Immature natural killer cell (primary cell): ENCODE measurements at regions not wholly inside any gene's neighbourhood (a gene's known extent, or its start where the extent isn't known, plus 50 kb on each side); places are given as distances from the start of the nearest gene placed in this dataset.
"Not testable (repeated sequence)": the region's sequence is repeated elsewhere in the genome, so short reads cannot be mapped to it uniquely, and the experiment has no call there.

ENCODE experiments used
- DNase-seq, 3 donors: peaks; one replicate each; pipeline ENCODE4 v3.0.0; 2022; ENCODE audit warnings: mixed read lengths in 1 of 3
- H3K27ac Mint-ChIP-seq, 6 donors: one replicate each; pipeline ENCODE4 v1.8.0; 2020; ENCODE audit warnings: mixed read lengths in 6 of 6, mild to moderate bottlenecking in 5 of 6, inconsistent platforms in 4 of 6, moderate library complexity in 3 of 6
- H3K27me3 Mint-ChIP-seq, 3 donors: one replicate each; pipeline ENCODE4 v1.8.0; 2020 to 2021; ENCODE audit warnings: low read depth in 3 of 3, mild to moderate bottlenecking in 3 of 3, mixed read lengths in 3 of 3, moderate library complexity in 3 of 3, inconsistent platforms in 1 of 3
- H3K36me3 Mint-ChIP-seq, 3 donors: one replicate each; pipeline ENCODE4 v1.8.0; 2020; ENCODE audit warnings: mixed read lengths in 3 of 3, inconsistent platforms in 2 of 3, mild to moderate bottlenecking in 2 of 3
- H3K4me1 Mint-ChIP-seq, 2 donors: one replicate each; pipeline ENCODE4 v1.8.0; 2020; ENCODE audit warnings: inconsistent platforms in 2 of 2, mild to moderate bottlenecking in 2 of 2, mixed read lengths in 2 of 2, moderate library complexity in 1 of 2
- H3K4me3 Mint-ChIP-seq, 5 donors: one replicate each; pipeline ENCODE4 v1.8.0; 2020; ENCODE audit warnings: mild to moderate bottlenecking in 5 of 5, mixed read lengths in 5 of 5, inconsistent platforms in 3 of 5, moderate library complexity in 3 of 5
- H3K9me3 Mint-ChIP-seq, 6 donors: one replicate each; pipeline ENCODE4 v1.8.0; 2020; ENCODE audit warnings: mild to moderate bottlenecking in 6 of 6, mixed read lengths in 6 of 6, inconsistent platforms in 4 of 6, moderate library complexity in 3 of 6

GRCh38 chr20:55353206-55353605 is 652.1 kb downstream of the CBLN4 start:
- Mint-ChIP-seq H3K4me3 (no peak overlapping the region), H3K27me3 (peaks cover 0 to 4% (median 2%) of the 10 kb centered on the region in 3 donors), H3K27ac (no peak overlapping the region), H3K9me3 (peaks cover 3 to 47% (median 11%) of the 10 kb centered on the region in 6 donors), H3K36me3 (no peaks in the 10 kb centered on the region), H3K4me1 (no peaks in the 10 kb centered on the region)
- DNase-seq = no peak

DNA sequence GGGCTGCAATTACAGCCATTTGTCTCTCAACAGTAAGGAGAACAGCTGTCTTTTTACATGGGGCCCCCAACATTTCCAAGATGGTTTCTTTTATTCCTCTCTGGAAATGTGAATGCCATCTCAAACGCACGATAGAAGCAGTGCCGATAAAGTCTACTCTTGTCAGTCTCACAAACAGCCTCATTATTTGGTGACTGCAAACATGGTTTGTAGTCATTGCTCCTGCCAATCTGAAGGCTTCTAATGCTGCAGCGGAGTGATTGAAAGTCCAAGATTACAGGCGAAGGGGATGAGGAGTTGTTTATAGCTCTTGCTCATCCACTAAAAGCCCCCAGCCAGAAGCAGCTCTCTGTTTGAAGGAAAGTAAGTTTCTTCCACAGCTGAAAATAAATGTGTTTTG is 657.1 kb downstream of the CBLN4 start:
- no peak overlapping the region for H3K4me3 Mint-ChIP-seq
- H3K4me1 Mint-ChIP-seq = no peaks in the 10 kb centered on the region
- H3K9me3 Mint-ChIP-seq = peaks cover 2 to 26% (median 9%) of the 10 kb centered on the region in 6 donors
- H3K27ac Mint-ChIP-seq = no peak overlapping the region
- no peak for DNase-seq
- H3K27me3 Mint-ChIP-seq = peaks cover 0 to 2% (median 0%) of the 10 kb centered on the region in 3 donors
- H3K36me3 Mint-ChIP-seq = no peaks in the 10 kb centered on the region

GRCh38 chr20:55342822-55343221 is 662.5 kb downstream of the CBLN4 start:
- peaks cover 0 to 3% (median 0%) of the 10 kb centered on the region in 3 donors for H3K27me3 Mint-ChIP-seq
- no peak overlapping the region for H3K27ac Mint-ChIP-seq
- no peaks in the 10 kb centered on the region for H3K36me3 Mint-ChIP-seq
- no peaks in the 10 kb centered on the region for H3K4me1 Mint-ChIP-seq
- DNase-seq = no peak
- no peak overlapping the region for H3K4me3 Mint-ChIP-seq
- peaks cover 2 to 36% (median 8%) of the 10 kb centered on the region in 6 donors for H3K9me3 Mint-ChIP-seq

- Mint-ChIP-seq H3K4me3 (no peak overlapping the region), H3K36me3 (no peaks in the 10 kb centered on the region), H3K4me1 (no peaks in the 10 kb centered on the region), H3K9me3 (peaks cover 5 to 32% (median 8%) of the 10 kb centered on the region in 6 donors), H3K27me3 (peaks cover 0 to 1% (median 0%) of the 10 kb centered on the region in 3 donors), H3K27ac (no peak overlapping the region)
- no peak for DNase-seq
Observed at GRCh38 chr20:55333798-55334197, 671.5 kb downstream of the CBLN4 start.

GRCh38 chr20:55329108-55329507 is 676.2 kb downstream of the CBLN4 start:
- H3K4me3 Mint-ChIP-seq = no peak overlapping the region
- no peaks in the 10 kb centered on the region for H3K36me3 Mint-ChIP-seq
- peaks cover 3 to 45% (median 10%) of the 10 kb centered on the region in 6 donors for H3K9me3 Mint-ChIP-seq
- DNase-seq = no peak
- no peak overlapping the region for H3K27ac Mint-ChIP-seq
- no peaks in the 10 kb centered on the region for H3K4me1 Mint-ChIP-seq
- H3K27me3 Mint-ChIP-seq = peaks cover 0 to 1% (median 0%) of the 10 kb centered on the region in 3 donors

DNA sequence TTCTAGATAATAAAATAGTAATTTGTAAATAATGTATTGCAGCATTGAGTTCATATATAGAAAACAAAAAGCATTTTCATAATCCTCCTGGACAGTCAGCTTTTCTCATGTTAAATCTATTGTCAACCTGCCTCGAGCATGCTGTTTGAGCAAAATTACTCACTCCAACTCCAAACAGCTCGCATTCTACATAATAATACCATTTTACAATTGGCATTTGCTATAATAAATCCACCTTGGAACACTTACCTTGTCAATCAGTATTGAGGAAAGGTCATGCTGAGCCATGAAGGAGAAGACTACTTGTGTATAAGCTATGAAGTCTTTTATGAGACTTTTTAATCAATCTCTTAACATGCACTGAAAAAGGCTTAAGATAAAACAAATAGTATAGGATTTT is 682.6 kb downstream of the CBLN4 start:
- no peak overlapping the region for H3K4me3 Mint-ChIP-seq
- no peak overlapping the region for H3K27ac Mint-ChIP-seq
- peaks cover 2 to 26% (median 7%) of the 10 kb centered on the region in 6 donors for H3K9me3 Mint-ChIP-seq
- DNase-seq = no peak
- H3K27me3 Mint-ChIP-seq = peaks cover 0 to 2% (median 0%) of the 10 kb centered on the region in 3 donors
- no peaks in the 10 kb centered on the region for H3K36me3 Mint-ChIP-seq
- no peaks in the 10 kb centered on the region for H3K4me1 Mint-ChIP-seq

GRCh38 chr20:55316753-55317152 is 688.6 kb downstream of the CBLN4 start:
- H3K4me1 Mint-ChIP-seq = no peaks in the 10 kb centered on the region
- peaks cover 0 to 2% (median 0%) of the 10 kb centered on the region in 3 donors for H3K27me3 Mint-ChIP-seq
- no peaks in the 10 kb centered on the region for H3K36me3 Mint-ChIP-seq
- peaks cover 4 to 29% (median 9%) of the 10 kb centered on the region in 6 donors for H3K9me3 Mint-ChIP-seq
- DNase-seq = no peak
- no peak overlapping the region for H3K4me3 Mint-ChIP-seq
- H3K27ac Mint-ChIP-seq = no peak overlapping the region

GRCh38 chr20:55310844-55311243 is 694.5 kb downstream of the CBLN4 start:
- H3K27ac Mint-ChIP-seq, DNase-seq, H3K4me3 Mint-ChIP-seq, H3K27me3 Mint-ChIP-seq, H3K36me3 Mint-ChIP-seq, H3K4me1 Mint-ChIP-seq: not testable (repeated sequence)
- H3K9me3 Mint-ChIP-seq = peaks cover 2 to 58% (median 16%) of the 10 kb centered on the region in 6 donors

- H3K4me3 Mint-ChIP-seq = no peak overlapping the region
- no peaks in the 10 kb centered on the region for H3K36me3 Mint-ChIP-seq
- peaks cover 0 to 1% (median 0%) of the 10 kb centered on the region in 3 donors for H3K27me3 Mint-ChIP-seq
- H3K27ac Mint-ChIP-seq = no peak overlapping the region
- no peak for DNase-seq
- peaks cover 0 to 16% (median 2%) of the 10 kb centered on the region in 6 donors for H3K9me3 Mint-ChIP-seq
- H3K4me1 Mint-ChIP-seq = no peaks in the 10 kb centered on the region
Observed at GRCh38 chr20:55291261-55291660, 714.1 kb downstream of the CBLN4 start.

GRCh38 chr20:55283889-55284288 is 721.4 kb downstream of the CBLN4 start:
- no peak for DNase-seq
- Mint-ChIP-seq H3K4me1 (no peaks in the 10 kb centered on the region), H3K27me3 (peaks cover 0 to 2% (median 0%) of the 10 kb centered on the region in 3 donors), H3K36me3 (no peaks in the 10 kb centered on the region), H3K4me3 (no peak overlapping the region), H3K27ac (no peak overlapping the region), H3K9me3 (peaks cover 7 to 24% (median 9%) of the 10 kb centered on the region in 6 donors)

DNA sequence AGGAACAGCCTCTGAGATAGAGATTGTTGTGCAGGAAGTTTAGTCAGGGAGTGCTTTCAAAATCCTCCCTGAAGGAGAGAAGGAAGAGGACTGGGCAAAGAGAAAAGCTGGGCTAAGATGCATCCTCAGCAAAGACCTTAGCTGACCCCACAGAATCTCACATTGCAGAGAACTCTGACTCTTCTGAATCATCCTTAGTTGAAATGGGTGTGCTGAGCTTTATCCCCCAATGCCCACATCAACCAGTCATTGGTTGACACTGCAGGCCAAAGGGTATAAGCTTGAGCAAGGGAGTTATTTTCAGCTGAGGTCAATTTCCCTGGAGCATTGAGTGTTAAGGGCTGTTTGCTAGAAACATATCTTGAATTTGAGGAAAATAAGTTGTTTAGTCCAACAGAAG is 732.2 kb downstream of the CBLN4 start:
- Mint-ChIP-seq H3K9me3 (peaks cover 0 to 39% (median 17%) of the 10 kb centered on the region in 6 donors), H3K27ac (no peak overlapping the region), H3K36me3 (no peaks in the 10 kb centered on the region), H3K4me3 (no peak overlapping the region), H3K27me3 (peaks cover 0 to 2% (median 0%) of the 10 kb centered on the region in 3 donors), H3K4me1 (no peaks in the 10 kb centered on the region)
- no peak for DNase-seq

DNA sequence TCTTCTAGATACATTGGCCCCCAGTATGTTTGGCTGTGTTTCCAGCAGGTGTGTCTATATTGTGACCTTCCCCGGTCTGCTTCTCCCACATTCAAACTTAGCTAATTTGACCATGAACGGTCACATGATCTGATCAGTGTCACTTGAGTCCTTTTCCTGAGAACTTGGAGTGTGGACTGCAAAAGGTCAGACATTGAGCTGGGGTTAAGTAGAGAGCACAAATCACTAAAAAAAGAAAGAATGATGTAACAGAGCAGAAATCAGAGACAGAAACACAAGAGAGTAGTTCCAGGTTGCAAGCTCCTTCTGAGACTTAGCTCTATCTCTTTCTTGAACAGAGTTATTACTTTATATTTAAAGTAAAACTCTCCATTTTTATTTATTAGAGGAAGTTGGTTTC is 733.9 kb downstream of the CBLN4 start:
- DNase-seq = no peak
- H3K27me3 Mint-ChIP-seq = peaks cover 0 to 5% (median 1%) of the 10 kb centered on the region in 3 donors
- no peak overlapping the region for H3K27ac Mint-ChIP-seq
- H3K36me3 Mint-ChIP-seq = no peaks in the 10 kb centered on the region
- H3K9me3 Mint-ChIP-seq = peaks cover 0 to 36% (median 7%) of the 10 kb centered on the region in 6 donors
- no peaks in the 10 kb centered on the region for H3K4me1 Mint-ChIP-seq
- no peak overlapping the region for H3K4me3 Mint-ChIP-seq

GRCh38 chr20:55269913-55270312 is 735.4 kb downstream of the CBLN4 start:
- H3K4me3 Mint-ChIP-seq = no peak overlapping the region
- no peaks in the 10 kb centered on the region for H3K4me1 Mint-ChIP-seq
- no peaks in the 10 kb centered on the region for H3K36me3 Mint-ChIP-seq
- H3K27ac Mint-ChIP-seq = no peak overlapping the region
- peaks cover 3 to 42% (median 6%) of the 10 kb centered on the region in 6 donors for H3K9me3 Mint-ChIP-seq
- H3K27me3 Mint-ChIP-seq = peaks cover 0 to 4% (median 1%) of the 10 kb centered on the region in 3 donors
- no peak for DNase-seq

DNA sequence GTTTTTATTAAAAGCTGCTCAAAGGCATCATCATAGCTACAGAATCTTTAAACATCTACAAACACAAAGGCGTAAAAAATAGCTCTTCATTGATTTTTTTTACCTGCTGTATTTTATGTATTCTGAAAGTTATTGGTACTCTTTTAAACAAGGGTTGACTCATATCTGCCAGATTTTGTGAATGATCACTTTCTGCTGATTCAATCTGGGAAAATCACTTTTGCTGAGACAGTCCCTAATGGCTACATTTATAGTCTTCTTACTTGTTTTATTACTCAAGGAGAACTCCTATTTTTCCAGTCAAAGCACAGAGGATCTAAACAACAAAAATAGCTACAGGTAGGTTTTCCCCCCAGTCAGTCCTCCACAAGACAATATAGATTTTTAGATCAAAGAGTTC is 739.0 kb downstream of the CBLN4 start:
- H3K27ac Mint-ChIP-seq = no peak overlapping the region
- no peaks in the 10 kb centered on the region for H3K4me1 Mint-ChIP-seq
- peaks cover 3 to 34% (median 10%) of the 10 kb centered on the region in 6 donors for H3K9me3 Mint-ChIP-seq
- H3K4me3 Mint-ChIP-seq = no peak overlapping the region
- no peak for DNase-seq
- peaks cover 0 to 3% (median 1%) of the 10 kb centered on the region in 3 donors for H3K27me3 Mint-ChIP-seq
- no peaks in the 10 kb centered on the region for H3K36me3 Mint-ChIP-seq

DNA sequence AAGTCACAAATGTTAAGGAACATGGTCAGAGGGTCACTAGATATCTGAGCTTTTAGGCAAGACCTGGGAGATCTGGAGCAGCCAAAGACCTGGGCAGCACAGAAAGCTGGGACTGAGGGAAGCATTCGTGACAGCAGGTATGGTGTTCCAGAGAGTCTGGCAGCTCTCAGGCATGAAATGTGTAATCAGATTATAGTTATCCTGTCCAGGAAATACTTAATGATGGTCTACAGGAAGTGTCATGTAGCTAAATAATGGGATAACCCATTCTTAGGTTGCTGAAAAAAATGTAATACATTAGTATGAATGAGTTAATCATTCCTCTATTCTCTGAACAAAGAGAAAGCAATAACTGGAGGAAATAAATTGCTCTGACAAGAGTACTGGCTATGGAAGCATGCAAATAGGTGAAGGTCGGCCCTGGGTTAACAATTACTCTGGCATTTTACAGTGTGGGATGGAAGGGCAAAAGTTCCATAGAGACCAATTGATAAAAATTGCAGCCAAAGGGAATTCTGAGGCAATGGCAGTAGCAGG is 740.5 kb downstream of the CBLN4 start:
- Mint-ChIP-seq H3K4me1 (no peaks in the 10 kb centered on the region), H3K27me3 (peaks cover 0 to 3% (median 1%) of the 10 kb centered on the region in 3 donors), H3K27ac (no peak overlapping the region), H3K4me3 (no peak overlapping the region), H3K36me3 (no peaks in the 10 kb centered on the region), H3K9me3 (peaks cover 0 to 34% (median 8%) of the 10 kb centered on the region in 6 donors)
- no peak for DNase-seq
